PC-9 (cell line): ENCODE measurements at regions not wholly inside any gene's neighbourhood (a gene's known extent, or its start where the extent isn't known, plus 50 kb on each side); places are given as distances from the start of the nearest gene placed in this dataset.

Experiments used
- CTCF ChIP-seq: fragments of 200-600 bp; sonication (generic); conservative IDR thresholded peaks from 2 replicates; pipeline ENCODE4 v1.6.1; 2017; ENCODE audit warnings: mixed run types, antibody characterized with exemption, mild to moderate bottlenecking, moderate library complexity
- EZH2 ChIP-seq: fragments of 200-600 bp; sonication (generic); IDR thresholded peaks from 2 replicates; pipeline ENCODE4 v1.8.0; 2017; ENCODE audit warnings: antibody characterized with exemption, low read depth

GRCh38 chr13:61988810-61989209 lies 573.2 kb upstream of the PCDH20 start:
- TF ChIP-seq CTCF (no peak), EZH2 (no peak)
